ENCODE measurements at regions not wholly inside any gene's neighbourhood (a gene's known extent, or its start where the extent isn't known, plus 50 kb on each side); places are given as distances from the start of the nearest gene placed in this dataset.

GRCh38 chr3:109944836-109945235, 607.5 kb upstream of the DPPA4 start:
- TF ChIP-seq, protein P1, sequence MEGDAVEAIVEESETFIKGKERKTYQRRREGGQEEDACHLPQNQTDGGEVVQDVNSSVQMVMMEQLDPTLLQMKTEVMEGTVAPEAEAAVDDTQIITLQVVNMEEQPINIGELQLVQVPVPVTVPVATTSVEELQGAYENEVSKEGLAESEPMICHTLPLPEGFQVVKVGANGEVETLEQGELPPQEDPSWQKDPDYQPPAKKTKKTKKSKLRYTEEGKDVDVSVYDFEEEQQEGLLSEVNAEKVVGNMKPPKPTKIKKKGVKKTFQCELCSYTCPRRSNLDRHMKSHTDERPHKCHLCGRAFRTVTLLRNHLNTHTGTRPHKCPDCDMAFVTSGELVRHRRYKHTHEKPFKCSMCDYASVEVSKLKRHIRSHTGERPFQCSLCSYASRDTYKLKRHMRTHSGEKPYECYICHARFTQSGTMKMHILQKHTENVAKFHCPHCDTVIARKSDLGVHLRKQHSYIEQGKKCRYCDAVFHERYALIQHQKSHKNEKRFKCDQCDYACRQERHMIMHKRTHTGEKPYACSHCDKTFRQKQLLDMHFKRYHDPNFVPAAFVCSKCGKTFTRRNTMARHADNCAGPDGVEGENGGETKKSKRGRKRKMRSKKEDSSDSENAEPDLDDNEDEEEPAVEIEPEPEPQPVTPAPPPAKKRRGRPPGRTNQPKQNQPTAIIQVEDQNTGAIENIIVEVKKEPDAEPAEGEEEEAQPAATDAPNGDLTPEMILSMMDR (IDR thresholded peaks at IDR 0.05; ENCODE audit: insufficient read depth, low read length) = no peak
- TF ChIP-seq, protein P2, sequence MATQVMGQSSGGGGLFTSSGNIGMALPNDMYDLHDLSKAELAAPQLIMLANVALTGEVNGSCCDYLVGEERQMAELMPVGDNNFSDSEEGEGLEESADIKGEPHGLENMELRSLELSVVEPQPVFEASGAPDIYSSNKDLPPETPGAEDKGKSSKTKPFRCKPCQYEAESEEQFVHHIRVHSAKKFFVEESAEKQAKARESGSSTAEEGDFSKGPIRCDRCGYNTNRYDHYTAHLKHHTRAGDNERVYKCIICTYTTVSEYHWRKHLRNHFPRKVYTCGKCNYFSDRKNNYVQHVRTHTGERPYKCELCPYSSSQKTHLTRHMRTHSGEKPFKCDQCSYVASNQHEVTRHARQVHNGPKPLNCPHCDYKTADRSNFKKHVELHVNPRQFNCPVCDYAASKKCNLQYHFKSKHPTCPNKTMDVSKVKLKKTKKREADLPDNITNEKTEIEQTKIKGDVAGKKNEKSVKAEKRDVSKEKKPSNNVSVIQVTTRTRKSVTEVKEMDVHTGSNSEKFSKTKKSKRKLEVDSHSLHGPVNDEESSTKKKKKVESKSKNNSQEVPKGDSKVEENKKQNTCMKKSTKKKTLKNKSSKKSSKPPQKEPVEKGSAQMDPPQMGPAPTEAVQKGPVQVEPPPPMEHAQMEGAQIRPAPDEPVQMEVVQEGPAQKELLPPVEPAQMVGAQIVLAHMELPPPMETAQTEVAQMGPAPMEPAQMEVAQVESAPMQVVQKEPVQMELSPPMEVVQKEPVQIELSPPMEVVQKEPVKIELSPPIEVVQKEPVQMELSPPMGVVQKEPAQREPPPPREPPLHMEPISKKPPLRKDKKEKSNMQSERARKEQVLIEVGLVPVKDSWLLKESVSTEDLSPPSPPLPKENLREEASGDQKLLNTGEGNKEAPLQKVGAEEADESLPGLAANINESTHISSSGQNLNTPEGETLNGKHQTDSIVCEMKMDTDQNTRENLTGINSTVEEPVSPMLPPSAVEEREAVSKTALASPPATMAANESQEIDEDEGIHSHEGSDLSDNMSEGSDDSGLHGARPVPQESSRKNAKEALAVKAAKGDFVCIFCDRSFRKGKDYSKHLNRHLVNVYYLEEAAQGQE (IDR thresholded peaks at IDR 0.05; ENCODE audit: insufficient replicate concordance, low read depth) = no peak
